Uterus (tissue), 2 donors: ENCODE measurements at regions not wholly inside any gene's neighbourhood (a gene's known extent, or its start where the extent isn't known, plus 50 kb on each side); places are given as distances from the start of the nearest gene placed in this dataset.

ENCODE experiments used
- CTCF ChIP-seq, 4 experiments: fragments of 200-600 bp in 2 of 4; fragments of 450-650 bp in 2 of 4; sonication (generic) in 2 of 4; IDR thresholded peaks; one replicate each; pipeline ENCODE4 v1.5.1; 2016 to 2019; ENCODE audit warnings: antibody characterized with exemption in 4 of 4, mild to moderate bottlenecking in 2 of 4, moderate library complexity in 1 of 4
- POLR2A ChIP-seq, 2 donors: fragments of 450-650 bp; IDR thresholded peaks; one replicate each; pipeline ENCODE4 v1.6.1; 2016; ENCODE audit warnings: antibody characterized with exemption in 2 of 2, mild to moderate bottlenecking in 1 of 2, moderate library complexity in 1 of 2

DNA sequence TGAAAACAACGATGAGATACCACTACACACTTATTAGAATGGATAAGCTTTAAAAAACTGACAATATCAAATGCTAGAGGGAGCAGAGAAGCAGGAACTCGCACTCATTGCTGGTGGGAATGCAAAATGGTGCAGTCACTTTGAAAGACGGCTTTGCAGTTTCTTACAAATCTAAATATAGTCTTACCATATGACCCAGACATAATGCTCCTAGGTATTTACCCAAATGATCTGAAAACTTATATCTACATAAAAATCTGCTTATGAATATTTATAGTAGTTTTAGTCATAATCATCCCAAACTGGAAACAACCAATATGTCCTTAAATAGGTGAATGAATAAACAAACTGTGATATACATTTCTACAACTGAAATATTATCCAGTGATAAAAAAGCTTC, 430.9 kb downstream of the MATN1 start:
- TF ChIP-seq POLR2A (IDR thresholded peaks at IDR 0.05) (no peak), CTCF (IDR thresholded peaks at IDR 0.05) (no peak)
